H9 (cell line): ENCODE measurements at regions not wholly inside any gene's neighbourhood (a gene's known extent, or its start where the extent isn't known, plus 50 kb on each side); places are given as distances from the start of the nearest gene placed in this dataset.

Experiments
- DNase-seq: peaks from one replicate; pipeline ENCODE4 v3.0.0-alpha.2; 2017
- H2AFZ ChIP-seq: one replicate; pipeline ENCODE4 v1.6.1; 2013; ENCODE audit warnings: mild to moderate bottlenecking, low read length, control low read depth, moderate library complexity
- H2AK5ac ChIP-seq: 2 replicates; pipeline ENCODE4 v1.6.1; 2013; ENCODE audit warnings: low read length, control low read depth, mixed read lengths; ENCODE audit not compliant: insufficient read length
- H2BK120ac ChIP-seq: one replicate; pipeline ENCODE4 v1.6.1; 2013; ENCODE audit warnings: low read depth, mild to moderate bottlenecking, low read length, control low read depth, inconsistent platforms; ENCODE audit not compliant: poor library complexity, severe bottlenecking
- H2BK12ac ChIP-seq: 2 replicates; pipeline ENCODE4 v1.6.1; 2013; ENCODE audit warnings: low read length, control low read depth, mixed read lengths, low read depth; ENCODE audit not compliant: insufficient read length
- H2BK15ac ChIP-seq: 2 replicates; pipeline ENCODE4 v1.6.1; 2013; ENCODE audit warnings: low read depth, low read length, control low read depth
- H2BK20ac ChIP-seq: one replicate; pipeline ENCODE4 v1.6.1; 2013; ENCODE audit warnings: low read depth, mild to moderate bottlenecking, low read length, control low read depth, inconsistent platforms; ENCODE audit not compliant: poor library complexity, severe bottlenecking
- H2BK5ac ChIP-seq: 2 replicates; pipeline ENCODE4 v1.6.1; 2013; ENCODE audit warnings: low read length, control low read depth, mixed read lengths; ENCODE audit not compliant: insufficient read length
- H3K14ac ChIP-seq: 2 replicates; pipeline ENCODE4 v1.6.1; 2013; ENCODE audit warnings: low read length, control low read depth; ENCODE audit not compliant: insufficient read depth
- H3K18ac ChIP-seq: 2 replicates; pipeline ENCODE4 v1.6.1; 2013; ENCODE audit warnings: low read depth, mild to moderate bottlenecking, mixed read lengths, low read length, control low read depth; ENCODE audit not compliant: insufficient read length
- H3K23ac ChIP-seq: 2 replicates; pipeline ENCODE4 v1.6.1; 2013; ENCODE audit warnings: low read length, control low read depth, mixed read lengths, low read depth; ENCODE audit not compliant: insufficient read length
- H3K23me2 ChIP-seq: 2 replicates; pipeline ENCODE4 v1.6.1; 2013; ENCODE audit warnings: low read depth, mild to moderate bottlenecking, mixed read lengths, low read length, control low read depth; ENCODE audit not compliant: insufficient read length, poor library complexity, severe bottlenecking
- H3K27ac ChIP-seq: 2 replicates; pipeline ENCODE4 v1.5.1; 2013; ENCODE audit warnings: low read length, control low read depth, mixed read lengths, low read depth; ENCODE audit not compliant: insufficient read length
- H3K27me3 ChIP-seq: 2 replicates; pipeline ENCODE4 v1.6.1; 2013; ENCODE audit warnings: low read length, control low read depth, inconsistent platforms; ENCODE audit not compliant: insufficient read depth
- H3K4ac ChIP-seq: 2 replicates; pipeline ENCODE4 v1.6.1; 2013; ENCODE audit warnings: low read depth, mild to moderate bottlenecking, control low read depth, inconsistent platforms, low read length, moderate library complexity
- H3K4me1 ChIP-seq: 2 replicates; pipeline ENCODE4 v1.6.1; 2013; ENCODE audit warnings: low read length, control low read depth, inconsistent platforms; ENCODE audit not compliant: insufficient read depth
- H3K4me2 ChIP-seq: 2 replicates; pipeline ENCODE4 v1.6.1; 2013; ENCODE audit warnings: low read length, control low read depth, mixed read lengths; ENCODE audit not compliant: insufficient read length, insufficient read depth
- H3K56ac ChIP-seq: 2 replicates; pipeline ENCODE4 v1.6.1; 2013; ENCODE audit warnings: low read depth, mild to moderate bottlenecking, mixed read lengths, low read length, control low read depth; ENCODE audit not compliant: insufficient read length
- H3K79me1 ChIP-seq: 2 replicates; pipeline ENCODE4 v1.6.1; 2013; ENCODE audit warnings: low read depth, mild to moderate bottlenecking, moderate library complexity, low read length, control low read depth, inconsistent platforms; ENCODE audit not compliant: insufficient read depth, poor library complexity, severe bottlenecking
- H3K79me2 ChIP-seq: 2 replicates; pipeline ENCODE4 v1.6.1; 2013; ENCODE audit warnings: low read length, control low read depth, inconsistent platforms; ENCODE audit not compliant: insufficient read depth
- H3K9ac ChIP-seq: 2 replicates; pipeline ENCODE4 v1.6.1; 2013; ENCODE audit warnings: low read length, control low read depth, mixed read lengths; ENCODE audit not compliant: insufficient read length; ENCODE audit errors: extremely low read depth
- H3K9me3 ChIP-seq: one replicate; pipeline ENCODE4 v1.6.1; 2013; ENCODE audit warnings: low read depth, low read length, inconsistent platforms; ENCODE audit not compliant: control insufficient read depth
- H3T11ph ChIP-seq: one replicate; pipeline ENCODE4 v1.6.1; 2013; ENCODE audit warnings: mild to moderate bottlenecking, low read length, control low read depth, inconsistent platforms
- H4K20me1 ChIP-seq: one replicate; pipeline ENCODE4 v1.6.1; 2013; ENCODE audit not compliant: control insufficient read depth, insufficient read length, insufficient read depth
- H4K5ac ChIP-seq: 2 replicates; pipeline ENCODE4 v1.6.1; 2013; ENCODE audit warnings: low read depth, mild to moderate bottlenecking, mixed read lengths, low read length, control low read depth; ENCODE audit not compliant: insufficient read length
- H4K8ac ChIP-seq: replicated peaks from 2 replicates; pipeline ENCODE4 v1.6.1; 2013; ENCODE audit warnings: low read length, control low read depth, mixed read lengths, low read depth; ENCODE audit not compliant: insufficient read length
- H4K91ac ChIP-seq: 2 replicates; pipeline ENCODE4 v1.6.1; 2013; ENCODE audit warnings: low read depth, mild to moderate bottlenecking, moderate library complexity, mixed read lengths, low read length, control low read depth; ENCODE audit not compliant: insufficient read length
- H3K27ac Mint-ChIP-seq, 3 experiments: 2 replicates in 2 of 3; 3 replicates in 1 of 3; pipeline ENCODE4 v1.8.0; 2020 to 2021; ENCODE audit warnings: mixed read lengths in 3 of 3, mild to moderate bottlenecking in 1 of 3, moderate library complexity in 1 of 3
- H3K27me3 Mint-ChIP-seq: 2 replicates; pipeline ENCODE4 v1.8.0; 2021; ENCODE audit warnings: low read depth, mild to moderate bottlenecking, moderate library complexity, mixed read lengths
- H3K36me3 Mint-ChIP-seq, 3 experiments: 2 replicates in 2 of 3; 3 replicates in 1 of 3; pipeline ENCODE4 v1.8.0; 2020 to 2021; ENCODE audit warnings: low read depth in 3 of 3, mixed read lengths in 3 of 3; ENCODE audit not compliant: insufficient read depth in 1 of 3
- H3K4me1 Mint-ChIP-seq, 2 experiments: 2 replicates each; pipeline ENCODE4 v1.8.0; 2020; ENCODE audit warnings: mixed read lengths in 2 of 2
- H3K4me3 Mint-ChIP-seq, 2 experiments: 2 replicates in 1 of 2; 3 replicates in 1 of 2; pipeline ENCODE4 v1.8.0; 2020 to 2021; ENCODE audit warnings: mild to moderate bottlenecking in 2 of 2, mixed read lengths in 2 of 2, moderate library complexity in 1 of 2
- H3K9me3 Mint-ChIP-seq, 2 experiments: 2 replicates in 1 of 2; 3 replicates in 1 of 2; pipeline ENCODE4 v1.8.0; 2020; ENCODE audit warnings: mild to moderate bottlenecking in 2 of 2, mixed read lengths in 2 of 2, moderate library complexity in 1 of 2
- WGBS: extraction: QIAGEN DNeasy Blood & Tissue Kit; methylation state at CpG from one replicate; pipeline ENCODE4 v1.1.7; 2013; ENCODE audit warnings: missing lambda C conversion rate, low lambda C conversion rate, mixed read lengths; ENCODE audit not compliant: insufficient read length; ENCODE audit errors: extremely low coverage; 5-methylcytosine and 5-hydroxymethylcytosine counted together
- TF ChIP-seq, protein P1 (sequence below): fragments of 200-600 bp; sonication (generic); conservative IDR thresholded peaks from 3 replicates; pipeline ENCODE4 v1.8.0; 2021; ENCODE audit warnings: antibody characterized with exemption, mild to moderate bottlenecking

- Histone ChIP-seq H2AFZ (no peak overlapping the region), H4K8ac (no peak overlapping the region), H2AK5ac (no peak overlapping the region), H3K23me2 (no peaks in the 10 kb centered on the region), H3T11ph (no peak overlapping the region), H3K23ac (no peak overlapping the region), H3K27me3 (no peaks in the 10 kb centered on the region), H3K14ac (peak overlapping the region; percentile 24; the same call in 1 of the 2 replicates), H2BK15ac (no peak overlapping the region), H3K4me2 (no peak overlapping the region), H3K56ac (no peak overlapping the region), H3K27ac (no peak overlapping the region), H3K79me2 (no peaks in the 10 kb centered on the region), H3K9me3 (no peaks in the 10 kb centered on the region), H3K79me1 (no peaks in the 10 kb centered on the region), H2BK120ac (no peak overlapping the region), H4K91ac (no peak overlapping the region), H3K4ac (no peak overlapping the region), H4K20me1 (no peaks in the 10 kb centered on the region), H2BK20ac (no peak overlapping the region), H3K4me1 (no peaks in the 10 kb centered on the region), H3K18ac (no peak overlapping the region), H2BK5ac (no peak overlapping the region), H2BK12ac (no peak overlapping the region), H4K5ac (no peak overlapping the region), H3K9ac (no peak overlapping the region)
- peaks cover 0 to 6% (median 3%) of the 10 kb centered on the region in 3 experiments; a peak in 4 of 7 replicates for H3K36me3 Mint-ChIP-seq
- no peak overlapping the region for H3K27ac Mint-ChIP-seq
- TF ChIP-seq, protein P1, sequence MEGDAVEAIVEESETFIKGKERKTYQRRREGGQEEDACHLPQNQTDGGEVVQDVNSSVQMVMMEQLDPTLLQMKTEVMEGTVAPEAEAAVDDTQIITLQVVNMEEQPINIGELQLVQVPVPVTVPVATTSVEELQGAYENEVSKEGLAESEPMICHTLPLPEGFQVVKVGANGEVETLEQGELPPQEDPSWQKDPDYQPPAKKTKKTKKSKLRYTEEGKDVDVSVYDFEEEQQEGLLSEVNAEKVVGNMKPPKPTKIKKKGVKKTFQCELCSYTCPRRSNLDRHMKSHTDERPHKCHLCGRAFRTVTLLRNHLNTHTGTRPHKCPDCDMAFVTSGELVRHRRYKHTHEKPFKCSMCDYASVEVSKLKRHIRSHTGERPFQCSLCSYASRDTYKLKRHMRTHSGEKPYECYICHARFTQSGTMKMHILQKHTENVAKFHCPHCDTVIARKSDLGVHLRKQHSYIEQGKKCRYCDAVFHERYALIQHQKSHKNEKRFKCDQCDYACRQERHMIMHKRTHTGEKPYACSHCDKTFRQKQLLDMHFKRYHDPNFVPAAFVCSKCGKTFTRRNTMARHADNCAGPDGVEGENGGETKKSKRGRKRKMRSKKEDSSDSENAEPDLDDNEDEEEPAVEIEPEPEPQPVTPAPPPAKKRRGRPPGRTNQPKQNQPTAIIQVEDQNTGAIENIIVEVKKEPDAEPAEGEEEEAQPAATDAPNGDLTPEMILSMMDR = no peak
- H3K9me3 Mint-ChIP-seq = peaks cover 7 to 10% of the 10 kb centered on the region in 2 experiments; a peak in 3 of 5 replicates
- no peak for DNase-seq
- H3K4me3 Mint-ChIP-seq = no peak overlapping the region
- no peaks in the 10 kb centered on the region; the same call in 1 of the 2 replicates for H3K27me3 Mint-ChIP-seq
- no CpG with 5 or more reads among the region's 2 CpGs for WGBS
- no peaks in the 10 kb centered on the region for H3K4me1 Mint-ChIP-seq
Measured at GRCh38 chr15:97815835-97816234, 144.7 kb upstream of the ARRDC4 start.
